WERI-Rb-1 (cell line): ENCODE measurements at regions not wholly inside any gene's neighbourhood (a gene's known extent, or its start where the extent isn't known, plus 50 kb on each side); places are given as distances from the start of the nearest gene placed in this dataset.

Experiments used
- DNase-seq: peaks from one replicate; pipeline ENCODE4 v3.0.0-alpha.2; 2020
- H3K27ac ChIP-seq: fragments of 250-450 bp; sonication (Bioruptor Pico); 2 replicates; pipeline ENCODE4 v1.5.1; 2020; ENCODE audit warnings: mild to moderate bottlenecking, moderate library complexity
- H3K27me3 ChIP-seq: fragments of 250-450 bp; sonication (Bioruptor Pico); 2 replicates; pipeline ENCODE4 v1.5.1; 2021; ENCODE audit warnings: mild to moderate bottlenecking, low read depth, moderate library complexity; ENCODE audit not compliant: insufficient read depth, severe bottlenecking
- H3K36me3 ChIP-seq: fragments of 250-450 bp; sonication (Bioruptor Pico); 2 replicates; pipeline ENCODE4 v1.5.1; 2020; ENCODE audit warnings: mild to moderate bottlenecking, moderate library complexity
- H3K4me3 ChIP-seq: 2 replicates; pipeline ENCODE4 v1.5.1; 2011; ENCODE audit warnings: low read depth, mild to moderate bottlenecking, control low read depth, low read length
- H3K9me3 ChIP-seq: fragments of 250-450 bp; sonication (Bioruptor Pico); 2 replicates; pipeline ENCODE4 v1.5.1; 2021; ENCODE audit warnings: mild to moderate bottlenecking, moderate library complexity; ENCODE audit not compliant: severe bottlenecking
- CTCF ChIP-seq: IDR thresholded peaks from 2 replicates; pipeline ENCODE4 v1.5.1; 2011; ENCODE audit warnings: low read depth, mild to moderate bottlenecking, control low read depth, inconsistent platforms, low read length

- DNase-seq, result no peak
- H3K36me3 ChIP-seq, result no peaks in the 10 kb centered on the region
- H3K27me3 ChIP-seq, result peaks cover 67% of the 10 kb centered on the region
- no peak overlapping the region for H3K4me3 ChIP-seq
- TF ChIP-seq CTCF, result no peak
- H3K27ac ChIP-seq, result no peak overlapping the region
- no peaks in the 10 kb centered on the region for H3K9me3 ChIP-seq
These were observed 207.0 kb upstream of the CDKN3 start for GRCh38 chr14:54189748-54190354.

GRCh38 chr14:54191846-54192245 is 205.0 kb upstream of the CDKN3 start:
- no peaks in the 10 kb centered on the region for H3K36me3 ChIP-seq
- no peaks in the 10 kb centered on the region for H3K9me3 ChIP-seq
- peaks cover 63% of the 10 kb centered on the region for H3K27me3 ChIP-seq
- H3K4me3 ChIP-seq, result no peak overlapping the region
- H3K27ac ChIP-seq, result no peak overlapping the region
- TF ChIP-seq CTCF, result no peak
- DNase-seq, result no peak

GRCh38 chr14:54192610-54193009 is 204.2 kb upstream of the CDKN3 start:
- Histone ChIP-seq H3K4me3 (no peak overlapping the region), H3K27ac (no peak overlapping the region), H3K36me3 (no peaks in the 10 kb centered on the region), H3K9me3 (no peaks in the 10 kb centered on the region), H3K27me3 (peaks cover 59% of the 10 kb centered on the region)
- TF ChIP-seq CTCF, result no peak
- DNase-seq, result no peak

- no peaks in the 10 kb centered on the region for H3K36me3 ChIP-seq
- no peak overlapping the region for H3K27ac ChIP-seq
- no peaks in the 10 kb centered on the region for H3K9me3 ChIP-seq
- no peak for TF ChIP-seq CTCF
- no peak for DNase-seq
- H3K27me3 ChIP-seq, result peaks cover 50% of the 10 kb centered on the region
- no peak overlapping the region for H3K4me3 ChIP-seq
These were observed 202.9 kb upstream of the CDKN3 start for GRCh38 chr14:54193871-54194270.

GRCh38 chr14:54194501-54194900 is 202.3 kb upstream of the CDKN3 start:
- no peak overlapping the region for H3K27ac ChIP-seq
- TF ChIP-seq CTCF, result no peak
- DNase-seq, result no peak
- H3K9me3 ChIP-seq, result no peaks in the 10 kb centered on the region
- no peaks in the 10 kb centered on the region for H3K36me3 ChIP-seq
- no peak overlapping the region for H3K4me3 ChIP-seq
- peaks cover 44% of the 10 kb centered on the region for H3K27me3 ChIP-seq

GRCh38 chr14:54197369-54197768 is 199.4 kb upstream of the CDKN3 start:
- Histone ChIP-seq H3K4me3 (no peak overlapping the region), H3K36me3 (no peaks in the 10 kb centered on the region), H3K27me3 (peaks cover 43% of the 10 kb centered on the region), H3K27ac (no peak overlapping the region), H3K9me3 (no peaks in the 10 kb centered on the region)
- no peak for DNase-seq
- no peak for TF ChIP-seq CTCF
